Colonic mucosa (tissue), 4 donors: ENCODE measurements at regions not wholly inside any gene's neighbourhood (a gene's known extent, or its start where the extent isn't known, plus 50 kb on each side); places are given as distances from the start of the nearest gene placed in this dataset.

Source experiments
- DNase-seq: peaks from one replicate; pipeline ENCODE4 v3.0.0-alpha.2; 2020
- H3K27ac ChIP-seq: fragments of 200-600 bp; one replicate; pipeline ENCODE4 v1.8.0; 2021
- H3K27me3 ChIP-seq: fragments of 200-600 bp; one replicate; pipeline ENCODE4 v1.8.0; 2021
- H3K36me3 ChIP-seq: fragments of 200-600 bp; one replicate; pipeline ENCODE4 v1.8.0; 2021
- H3K4me1 ChIP-seq: fragments of 200-600 bp; one replicate; pipeline ENCODE4 v1.8.0; 2021; ENCODE audit warnings: mild to moderate bottlenecking
- H3K4me3 ChIP-seq: fragments of 200-600 bp; one replicate; pipeline ENCODE4 v1.8.0; 2021
- H3K9ac ChIP-seq, 2 donors: one replicate each; pipeline ENCODE4 v1.7.0; 2013; ENCODE audit warnings: control low read depth in 2 of 2, low read depth in 2 of 2, low read length in 2 of 2
- H3K9me3 ChIP-seq: fragments of 200-600 bp; one replicate; pipeline ENCODE4 v1.8.0; 2021
- intact Hi-C: fragments of 100-400 bp; cut with DNase I; formaldehyde crosslinking; loops from one replicate; pipeline ENCODE4 v1.14.1; 2022
- TF ChIP-seq, protein P1 (sequence below): fragments of 200-600 bp; IDR thresholded peaks from one replicate; pipeline ENCODE4 v1.8.0; 2022; ENCODE audit warnings: antibody characterized with exemption, mild to moderate bottlenecking
- donor health status: healthy.
- donor health status: DM: no; HTN: no; CAD: no.
- donor health status: DM: no; HTN: no; CAD: no.

DNA sequence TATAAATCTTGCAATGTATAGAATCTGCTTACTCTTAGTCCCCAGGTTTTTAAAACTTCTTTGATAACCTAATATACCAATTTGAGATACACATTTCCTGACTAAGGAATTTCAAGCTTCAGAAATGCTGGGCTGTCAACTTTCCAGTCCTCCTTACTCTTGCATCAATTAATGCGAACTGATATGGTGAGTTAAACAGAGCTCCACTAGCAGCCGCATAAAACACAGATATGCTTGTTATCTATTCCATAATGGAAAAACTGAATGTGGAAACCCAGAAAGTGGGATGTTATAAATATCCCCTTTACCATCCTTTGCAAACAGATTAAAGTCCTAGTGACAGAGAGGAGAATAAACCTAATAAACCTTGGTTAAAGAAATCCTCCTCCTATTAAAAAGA is 1913.7 kb downstream of the STIM2 start:
- Histone ChIP-seq H3K27ac (no peak overlapping the region), H3K9ac (no peak overlapping the region), H3K36me3 (no peaks in the 10 kb centered on the region), H3K4me1 (no peaks in the 10 kb centered on the region), H3K9me3 (no peaks in the 10 kb centered on the region), H3K27me3 (no peaks in the 10 kb centered on the region), H3K4me3 (no peak overlapping the region)
- TF ChIP-seq, protein P1, sequence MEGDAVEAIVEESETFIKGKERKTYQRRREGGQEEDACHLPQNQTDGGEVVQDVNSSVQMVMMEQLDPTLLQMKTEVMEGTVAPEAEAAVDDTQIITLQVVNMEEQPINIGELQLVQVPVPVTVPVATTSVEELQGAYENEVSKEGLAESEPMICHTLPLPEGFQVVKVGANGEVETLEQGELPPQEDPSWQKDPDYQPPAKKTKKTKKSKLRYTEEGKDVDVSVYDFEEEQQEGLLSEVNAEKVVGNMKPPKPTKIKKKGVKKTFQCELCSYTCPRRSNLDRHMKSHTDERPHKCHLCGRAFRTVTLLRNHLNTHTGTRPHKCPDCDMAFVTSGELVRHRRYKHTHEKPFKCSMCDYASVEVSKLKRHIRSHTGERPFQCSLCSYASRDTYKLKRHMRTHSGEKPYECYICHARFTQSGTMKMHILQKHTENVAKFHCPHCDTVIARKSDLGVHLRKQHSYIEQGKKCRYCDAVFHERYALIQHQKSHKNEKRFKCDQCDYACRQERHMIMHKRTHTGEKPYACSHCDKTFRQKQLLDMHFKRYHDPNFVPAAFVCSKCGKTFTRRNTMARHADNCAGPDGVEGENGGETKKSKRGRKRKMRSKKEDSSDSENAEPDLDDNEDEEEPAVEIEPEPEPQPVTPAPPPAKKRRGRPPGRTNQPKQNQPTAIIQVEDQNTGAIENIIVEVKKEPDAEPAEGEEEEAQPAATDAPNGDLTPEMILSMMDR = no peak
- intact Hi-C loops = no loop called here
- DNase-seq = no peak

- Histone ChIP-seq H3K4me3 (no peak overlapping the region), H3K4me1 (no peaks in the 10 kb centered on the region), H3K9me3 (no peaks in the 10 kb centered on the region), H3K27me3 (no peaks in the 10 kb centered on the region), H3K27ac (no peak overlapping the region), H3K9ac (no peak overlapping the region), H3K36me3 (no peaks in the 10 kb centered on the region)
- TF ChIP-seq, protein P1 = no peak
- DNase-seq = no peak
- intact Hi-C loops = no loop called here
Measured at GRCh38 chr4:28776004-28776403, 1915.4 kb downstream of the STIM2 start.

DNA sequence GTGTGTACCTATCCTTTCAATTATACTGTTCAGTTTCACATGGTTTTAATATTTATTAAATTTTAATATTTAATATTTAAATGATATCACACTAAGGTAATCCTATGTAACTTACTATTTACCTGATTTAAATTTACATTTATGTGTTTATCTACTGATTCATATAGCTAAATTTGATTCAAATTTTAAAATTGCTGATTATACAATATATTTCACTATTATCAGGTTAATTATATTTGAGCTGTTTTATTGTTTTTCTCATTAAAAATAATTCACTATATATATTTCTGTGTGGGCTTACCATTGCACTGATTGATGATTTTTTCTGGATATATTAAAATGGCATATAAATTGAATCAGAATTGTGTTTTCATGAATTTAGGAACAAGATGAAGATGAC is 1923.5 kb downstream of the STIM2 start:
- intact Hi-C loops = no loop called here
- DNase-seq = no peak
- Histone ChIP-seq H3K4me3 (no peak overlapping the region), H3K9me3 (no peaks in the 10 kb centered on the region), H3K36me3 (no peaks in the 10 kb centered on the region), H3K27me3 (no peaks in the 10 kb centered on the region), H3K9ac (no peak overlapping the region), H3K27ac (no peak overlapping the region), H3K4me1 (no peaks in the 10 kb centered on the region)
- TF ChIP-seq, protein P1 = no peak

DNA sequence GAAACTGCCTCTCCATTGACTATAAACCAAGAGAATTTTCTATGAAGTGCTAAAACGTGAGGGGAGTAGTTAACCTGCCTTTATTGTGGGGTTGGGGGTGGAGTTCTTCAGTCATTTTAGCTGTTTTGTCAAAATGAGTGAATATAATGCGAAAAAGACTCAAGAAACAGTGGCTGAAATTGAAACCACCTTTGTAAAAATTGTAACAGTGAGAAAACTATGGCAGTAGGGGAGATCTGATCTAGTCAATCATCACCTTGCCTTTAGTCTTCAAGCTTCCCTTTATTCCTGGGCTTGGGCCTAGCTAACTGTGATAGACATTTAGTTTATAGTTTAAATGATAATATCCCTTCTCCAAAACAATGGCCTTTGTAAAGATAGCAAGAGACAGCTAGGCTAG is 1927.3 kb downstream of the STIM2 start:
- H3K9me3 ChIP-seq = no peaks in the 10 kb centered on the region
- intact Hi-C loops = no loop called here
- DNase-seq = no peak
- TF ChIP-seq, protein P1 = no peak
- no peak overlapping the region for H3K9ac ChIP-seq
- H3K4me3 ChIP-seq = no peak overlapping the region
- no peak overlapping the region for H3K27ac ChIP-seq
- H3K36me3 ChIP-seq = no peaks in the 10 kb centered on the region
- H3K4me1 ChIP-seq = no peaks in the 10 kb centered on the region
- H3K27me3 ChIP-seq = no peaks in the 10 kb centered on the region

DNA sequence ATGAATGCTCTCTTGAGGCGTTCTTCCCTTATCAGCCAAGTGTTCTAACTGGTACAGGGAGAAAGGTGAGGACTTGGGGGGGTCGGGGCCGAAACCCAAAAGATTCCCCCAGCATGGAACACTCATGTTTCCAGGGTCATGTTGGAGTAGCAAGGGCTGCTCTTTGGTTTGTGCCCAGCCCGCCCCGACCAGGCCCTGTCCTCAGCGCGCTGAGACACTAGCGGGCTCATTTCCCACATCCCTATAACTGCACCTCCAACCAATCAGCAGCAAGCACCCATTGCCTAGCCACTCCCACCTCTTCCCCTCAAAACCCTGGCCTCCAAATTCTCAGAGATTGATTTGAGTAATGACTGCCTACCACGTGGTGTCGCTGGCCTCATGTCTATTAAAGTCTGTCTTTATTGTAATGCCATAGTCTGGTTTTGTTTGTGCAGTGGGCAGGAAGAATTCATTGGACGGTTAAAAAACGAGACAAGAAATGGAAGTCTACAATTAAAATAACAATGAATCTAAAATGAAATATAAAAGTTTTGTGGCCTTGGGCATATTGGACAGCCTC is 1928.4 kb downstream of the STIM2 start:
- H3K9ac ChIP-seq = no peak overlapping the region
- H3K4me3 ChIP-seq = no peak overlapping the region
- TF ChIP-seq, protein P1 = no peak
- no peaks in the 10 kb centered on the region for H3K27me3 ChIP-seq
- intact Hi-C loops = no loop called here
- H3K36me3 ChIP-seq = no peaks in the 10 kb centered on the region
- no peak overlapping the region for H3K27ac ChIP-seq
- no peaks in the 10 kb centered on the region for H3K9me3 ChIP-seq
- DNase-seq = no peak
- H3K4me1 ChIP-seq = no peaks in the 10 kb centered on the region
